AG04450 (cell line): ENCODE measurements at regions not wholly inside any gene's neighbourhood (a gene's known extent, or its start where the extent isn't known, plus 50 kb on each side); places are given as distances from the start of the nearest gene placed in this dataset.

Experiments
- CTCF ChIA-PET: fragments of 300-600, 350-600 bp; formaldehyde crosslinking; extraction: SDS; loops from one replicate; lab custom pipeline; 2022; ENCODE audit warnings: antibody characterized with exemption, inconsistent platforms; lab: Charles Lee
- POLR2A ChIA-PET: fragments of 350-600 bp; formaldehyde crosslinking; extraction: SDS; loops from one replicate; lab custom pipeline; 2021; ENCODE audit warnings: antibody characterized with exemption, inconsistent platforms; lab: Yijun Ruan, JAX
- DNase-seq: peaks from one replicate; pipeline ENCODE4 v3.0.0-alpha.2; 2011; ENCODE audit warnings: low read depth, low spot score
- H3K27ac ChIP-seq: one replicate; pipeline ENCODE4 v1.5.1; 2012; ENCODE audit warnings: low read depth, low read length, control low read depth
- H3K27me3 ChIP-seq: one replicate; pipeline ENCODE4 v1.6.0; 2012; ENCODE audit warnings: low read length; ENCODE audit not compliant: control insufficient read depth, insufficient read depth
- H3K4me3 ChIP-seq: 2 replicates; pipeline ENCODE4 v1.5.1; 2011; ENCODE audit warnings: mild to moderate bottlenecking, low read depth, low read length, control low read depth
- H3K9me3 ChIP-seq: 2 replicates; pipeline ENCODE4 v1.5.1; 2012; ENCODE audit warnings: low read length; ENCODE audit not compliant: control insufficient read depth, insufficient read depth
- TF ChIP-seq, protein P1 (sequence below): IDR thresholded peaks from 2 replicates; pipeline ENCODE4 v1.5.1; 2011; ENCODE audit warnings: low read depth, low read length, control low read depth, inconsistent platforms

- ChIA-PET POLR2A (no interaction called here), CTCF (no interaction called here)
These were observed 342.0 kb downstream of the SIPA1L2 start for GRCh38 chr1:232287676-232288569.

GRCh38 chr1:232285138-232285537 lies 344.8 kb downstream of the SIPA1L2 start:
- TF ChIP-seq, protein P1, sequence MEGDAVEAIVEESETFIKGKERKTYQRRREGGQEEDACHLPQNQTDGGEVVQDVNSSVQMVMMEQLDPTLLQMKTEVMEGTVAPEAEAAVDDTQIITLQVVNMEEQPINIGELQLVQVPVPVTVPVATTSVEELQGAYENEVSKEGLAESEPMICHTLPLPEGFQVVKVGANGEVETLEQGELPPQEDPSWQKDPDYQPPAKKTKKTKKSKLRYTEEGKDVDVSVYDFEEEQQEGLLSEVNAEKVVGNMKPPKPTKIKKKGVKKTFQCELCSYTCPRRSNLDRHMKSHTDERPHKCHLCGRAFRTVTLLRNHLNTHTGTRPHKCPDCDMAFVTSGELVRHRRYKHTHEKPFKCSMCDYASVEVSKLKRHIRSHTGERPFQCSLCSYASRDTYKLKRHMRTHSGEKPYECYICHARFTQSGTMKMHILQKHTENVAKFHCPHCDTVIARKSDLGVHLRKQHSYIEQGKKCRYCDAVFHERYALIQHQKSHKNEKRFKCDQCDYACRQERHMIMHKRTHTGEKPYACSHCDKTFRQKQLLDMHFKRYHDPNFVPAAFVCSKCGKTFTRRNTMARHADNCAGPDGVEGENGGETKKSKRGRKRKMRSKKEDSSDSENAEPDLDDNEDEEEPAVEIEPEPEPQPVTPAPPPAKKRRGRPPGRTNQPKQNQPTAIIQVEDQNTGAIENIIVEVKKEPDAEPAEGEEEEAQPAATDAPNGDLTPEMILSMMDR: no peak
- POLR2A ChIA-PET: no interaction called here
- CTCF ChIA-PET: no interaction called here
- Histone ChIP-seq H3K27me3 (peaks cover 2% of the 10 kb centered on the region), H3K4me3 (no peak overlapping the region), H3K27ac (no peak overlapping the region), H3K9me3 (no peaks in the 10 kb centered on the region)
- no peak for DNase-seq

More at GRCh38 chr1:232287676-232288569, 342.0 kb downstream of the SIPA1L2 start:
- Histone ChIP-seq H3K9me3 (no peaks in the 10 kb centered on the region), H3K27me3 (no peaks in the 10 kb centered on the region), H3K4me3 (no peak overlapping the region), H3K27ac (no peak overlapping the region)
- TF ChIP-seq, protein P1: no peak
- DNase-seq: no peak

- ChIA-PET POLR2A (no interaction called here), CTCF (no interaction called here)
- no peak for DNase-seq
- Histone ChIP-seq H3K27me3 (peaks cover 4% of the 10 kb centered on the region), H3K27ac (no peak overlapping the region), H3K9me3 (no peaks in the 10 kb centered on the region), H3K4me3 (no peak overlapping the region)
- TF ChIP-seq, protein P1: no peak
These were observed 346.1 kb downstream of the SIPA1L2 start for GRCh38 chr1:232283864-232284263.

DNA sequence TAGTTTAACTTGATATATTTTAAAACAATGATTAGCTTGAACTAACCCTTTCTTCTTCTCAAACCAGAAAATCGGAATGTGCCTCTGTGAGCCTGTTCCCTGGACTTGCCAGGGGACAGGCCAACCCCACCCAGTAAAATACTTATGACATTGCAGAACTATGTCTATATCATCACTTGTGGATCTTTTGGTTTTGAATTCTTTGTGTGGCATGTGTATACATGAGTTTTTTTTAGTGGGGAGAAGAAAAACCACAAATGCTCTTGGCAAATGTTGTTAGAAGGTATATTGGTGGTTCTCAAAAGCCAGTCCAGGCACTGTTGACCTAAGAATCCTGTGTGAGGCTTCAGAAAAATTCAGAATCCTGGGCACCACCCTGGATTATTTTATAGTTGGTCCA lies 347.4 kb downstream of the SIPA1L2 start:
- H3K9me3 ChIP-seq: no peaks in the 10 kb centered on the region
- ChIA-PET CTCF (no interaction called here), POLR2A (no interaction called here)
- TF ChIP-seq, protein P1: no peak
- H3K4me3 ChIP-seq: no peak overlapping the region
- H3K27ac ChIP-seq: no peak overlapping the region
- peaks cover 4% of the 10 kb centered on the region for H3K27me3 ChIP-seq
- DNase-seq: no peak

DNA sequence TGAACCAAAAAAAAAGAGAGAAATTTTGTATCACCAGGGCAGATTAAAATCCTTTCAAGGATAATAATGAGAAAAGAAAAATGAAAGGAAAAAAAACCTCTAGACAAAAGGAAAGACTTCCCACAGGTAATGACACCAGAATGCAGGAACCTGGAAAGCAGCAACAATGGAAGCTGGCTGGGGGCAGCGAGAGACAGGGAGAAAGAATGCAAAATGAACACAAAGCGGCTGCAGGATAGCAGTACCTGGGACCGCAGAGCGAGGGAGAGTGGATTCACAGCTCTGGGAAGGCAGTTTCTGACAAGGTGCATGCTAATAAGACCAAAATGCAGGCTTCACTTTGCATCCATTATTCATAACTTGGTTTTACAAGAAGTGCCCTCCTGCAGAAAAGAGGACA lies 349.0 kb downstream of the SIPA1L2 start:
- H3K27ac ChIP-seq: no peak overlapping the region
- CTCF ChIA-PET: no interaction called here
- TF ChIP-seq, protein P1: no peak
- no peaks in the 10 kb centered on the region for H3K9me3 ChIP-seq
- no peak overlapping the region for H3K4me3 ChIP-seq
- peaks cover 4% of the 10 kb centered on the region for H3K27me3 ChIP-seq
- no peak for DNase-seq
- POLR2A ChIA-PET: no interaction called here
